Fibroblast of villous mesenchyme (primary cell): ENCODE measurements at regions not wholly inside any gene's neighbourhood (a gene's known extent, or its start where the extent isn't known, plus 50 kb on each side); places are given as distances from the start of the nearest gene placed in this dataset.
"Not testable (repeated sequence)": the region's sequence is repeated elsewhere in the genome, so short reads cannot be mapped to it uniquely, and the experiment has no call there.

ENCODE experiments used
- DNase-seq: peaks from one replicate; pipeline ENCODE4 v3.0.0-alpha.2; 2010; ENCODE audit warnings: low read depth
- H3K4me3 ChIP-seq: 2 replicates; pipeline ENCODE4 v1.5.1; 2011; ENCODE audit warnings: low read depth, mild to moderate bottlenecking, low read length
- CTCF ChIP-seq: IDR thresholded peaks from 2 replicates; pipeline ENCODE4 v1.5.1; 2012; ENCODE audit warnings: low read depth, mild to moderate bottlenecking, low read length; ENCODE audit not compliant: insufficient read depth

DNA sequence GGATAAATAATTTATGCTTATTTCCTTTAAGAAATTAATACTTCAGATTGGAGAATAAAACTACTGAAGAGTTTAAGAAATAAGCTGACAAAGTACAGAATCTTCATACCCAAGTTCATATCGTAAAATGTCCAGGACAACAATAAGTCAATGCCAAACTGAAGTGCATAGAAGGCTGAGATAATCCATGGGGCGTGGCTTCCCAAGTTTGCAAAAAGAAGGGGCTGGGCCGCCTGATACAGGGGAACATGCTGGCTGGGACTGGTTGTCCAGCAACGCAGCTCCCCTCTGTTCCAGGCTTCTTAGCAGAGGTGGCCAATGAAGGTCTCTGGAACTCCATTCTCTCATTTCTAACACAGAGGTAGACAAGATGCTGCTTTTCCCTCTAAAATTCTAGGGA is 189.5 kb upstream of the SPOPL start:
- DNase-seq: no peak
- H3K4me3 ChIP-seq: no peak overlapping the region
- TF ChIP-seq CTCF: no peak

DNA sequence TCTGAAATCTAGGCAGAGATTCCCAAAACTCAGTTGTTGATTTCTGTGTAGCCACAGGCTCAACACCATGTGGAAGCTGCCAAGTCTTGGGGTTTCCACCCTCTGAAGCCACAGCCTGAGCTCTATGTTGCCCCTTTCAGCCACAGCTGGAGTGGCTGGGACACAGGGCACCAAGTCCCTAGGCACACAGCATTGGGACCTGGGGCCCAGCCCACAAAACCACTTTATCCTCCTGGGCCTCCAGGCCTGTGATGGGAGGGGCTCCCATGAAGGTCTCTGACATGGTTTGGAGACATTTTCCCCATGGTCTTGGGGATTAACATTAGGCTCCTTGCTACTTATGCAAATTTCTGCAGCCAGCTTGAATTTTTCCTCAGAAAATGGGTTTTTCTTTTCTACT is 186.0 kb upstream of the SPOPL start:
- not testable (repeated sequence) for DNase-seq

DNA sequence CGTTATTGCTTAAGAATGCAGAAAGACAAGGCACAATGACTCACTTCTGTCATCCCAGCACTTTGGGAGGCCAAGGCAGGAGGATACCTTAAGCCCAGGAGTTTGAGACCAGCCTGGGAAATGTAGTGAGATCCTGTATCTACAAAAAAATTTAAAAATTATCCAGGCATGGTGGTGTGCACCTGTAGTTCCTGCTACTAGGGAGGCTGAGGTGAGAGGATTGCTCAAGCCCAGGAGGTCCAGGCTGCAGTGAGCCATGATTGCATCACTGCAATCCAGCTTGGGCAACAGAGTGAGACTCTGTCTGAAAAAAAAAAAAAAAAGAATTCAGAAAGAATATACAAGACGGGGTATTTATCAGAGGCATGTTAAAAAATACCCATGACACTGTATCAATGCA is 182.0 kb upstream of the SPOPL start:
- no peak overlapping the region for H3K4me3 ChIP-seq
- DNase-seq: no peak
- TF ChIP-seq CTCF: no peak

More for the DNA sequence above, 186.0 kb upstream of the SPOPL start:
- H3K4me3 ChIP-seq: not testable (repeated sequence)

GRCh38 chr2:138321458-138321857 is 180.1 kb upstream of the SPOPL start:
- TF ChIP-seq CTCF: no peak
- DNase-seq: no peak
- H3K4me3 ChIP-seq: no peak overlapping the region

DNA sequence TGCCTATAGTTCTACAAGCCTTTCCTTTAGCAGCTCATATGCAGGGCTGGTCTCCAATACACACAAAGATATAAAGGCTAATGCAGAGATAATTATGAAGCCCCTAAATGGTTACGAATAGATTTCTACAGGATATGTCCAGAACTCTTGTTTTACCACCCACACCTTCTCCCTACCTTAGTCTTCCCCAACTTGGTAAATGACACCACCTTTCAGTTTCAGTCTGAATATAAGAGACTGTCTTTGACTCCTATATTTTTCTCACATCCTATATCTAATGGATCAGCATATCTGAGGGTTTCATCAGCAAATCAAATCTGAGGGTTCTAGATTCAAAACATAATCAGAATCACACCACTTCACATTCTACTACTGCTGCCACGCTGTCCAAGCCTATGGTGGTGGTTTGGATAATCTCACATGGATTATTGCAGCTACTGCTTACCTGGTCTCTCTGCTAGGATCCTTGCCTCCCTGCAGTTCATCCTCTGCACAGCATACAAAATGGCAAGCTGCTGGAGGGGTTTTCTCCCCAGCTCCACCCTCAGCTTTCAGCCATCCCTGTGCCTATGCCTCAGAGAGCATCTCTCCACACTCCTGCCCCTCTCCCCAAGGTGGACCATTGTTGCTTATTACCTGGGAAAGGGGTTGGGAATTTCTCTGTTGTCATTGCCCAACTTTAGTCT is 178.0 kb upstream of the SPOPL start:
- no peak overlapping the region for H3K4me3 ChIP-seq
- DNase-seq: no peak
- no peak for TF ChIP-seq CTCF

DNA sequence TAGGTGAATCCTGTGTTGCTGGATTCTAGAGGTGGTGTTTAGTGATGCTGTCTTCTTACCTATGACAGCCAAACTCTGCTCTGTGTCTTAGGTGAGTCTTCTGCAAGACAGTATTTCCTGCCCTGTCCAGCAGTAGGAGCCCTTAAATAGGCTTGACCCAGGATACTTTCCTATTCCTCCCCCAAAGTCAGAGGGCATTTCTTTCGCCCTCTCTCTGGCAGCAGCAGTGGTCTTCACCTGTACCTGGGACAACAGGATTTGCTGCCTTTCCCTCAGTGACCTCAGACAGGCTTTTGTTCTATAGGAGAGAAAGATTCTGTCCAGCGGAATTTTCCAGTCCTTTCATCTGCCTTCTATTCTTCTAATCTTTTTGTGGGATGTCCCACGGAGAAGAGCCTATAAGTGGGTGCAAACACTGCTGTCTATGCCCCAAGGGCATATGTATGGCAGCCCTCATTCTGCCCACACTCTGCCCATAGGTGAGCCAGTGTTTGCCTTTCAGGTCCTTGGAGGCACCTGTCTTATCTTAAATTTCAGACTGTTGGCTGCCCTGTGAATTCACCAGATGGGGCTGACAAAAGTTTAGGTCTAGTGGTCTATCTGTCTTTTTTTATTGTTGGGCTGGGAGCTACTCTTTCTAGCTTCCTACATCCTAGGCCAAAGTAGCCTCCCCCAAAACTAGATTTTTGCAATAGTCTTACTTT is 177.3 kb upstream of the SPOPL start:
- DNase-seq: no peak
- no peak for TF ChIP-seq CTCF
- no peak overlapping the region for H3K4me3 ChIP-seq

- no peak for DNase-seq
- no peak overlapping the region for H3K4me3 ChIP-seq
- no peak for TF ChIP-seq CTCF
Observed at GRCh38 chr2:138327967-138328366, 173.6 kb upstream of the SPOPL start.
